GM12878 (cell line): ENCODE measurements at regions not wholly inside any gene's neighbourhood (a gene's known extent, or its start where the extent isn't known, plus 50 kb on each side); places are given as distances from the start of the nearest gene placed in this dataset.

Experiments used
- ATAC-seq: fragments of 200-7000 bp; cut with Tn5 transposase; 3 replicates; pipeline ENCODE4 v1.9.1; 2020; ENCODE audit warnings: mild to moderate bottlenecking, moderate library complexity
- BruUV-seq: library from RNA; stranded (reverse); fragments of 400-500 nt; replicated peaks from 2 replicates; lab custom pipeline; 2021; lab: Mats Ljungman, UMichigan
- CTCF ChIA-PET: fragments of 300-600 bp; sonication (Branson Sonifier 250); formaldehyde crosslinking; extraction: SDS; loops from one replicate; lab custom pipeline; 2021; ENCODE audit warnings: inconsistent platforms; lab: Yijun Ruan, JAX
- POLR2A ChIA-PET: fragments of 350-600 bp; formaldehyde crosslinking; extraction: SDS; loops from one replicate; lab custom pipeline; 2021; ENCODE audit warnings: inconsistent platforms; lab: Charles Lee
- RAD21 ChIA-PET: fragments of 300-600 bp; sonication (Branson Sonifier 250); formaldehyde crosslinking; loops from one replicate; lab custom pipeline; 2023; ENCODE audit warnings: antibody characterized with exemption; ENCODE audit not compliant: unreplicated experiment; lab: Charles Lee
- SMC1A ChIA-PET: fragments of 300-600 bp; sonication (Branson Sonifier 250); formaldehyde crosslinking; loops from one replicate; lab custom pipeline; 2023; ENCODE audit not compliant: unreplicated experiment, uncharacterized antibody; lab: Charles Lee
- DNase-seq: peaks from one replicate; pipeline ENCODE4 v3.0.0-alpha.2; 2011; ENCODE audit warnings: low read depth, low spot score
- FAIRE-seq: peaks from 3 replicates; lab custom pipeline; 2011; peaks lifted over from hg19 to GRCh38; lab: Jason Lieb, UNC
- H2AFZ ChIP-seq: 2 replicates; pipeline ENCODE4 v1.6.0; 2011; ENCODE audit warnings: low read depth, low read length, control low read depth; ENCODE audit not compliant: control insufficient read depth
- H3K27ac ChIP-seq: 2 replicates; pipeline ENCODE4 v1.5.1; 2011; ENCODE audit warnings: control low read depth; ENCODE audit not compliant: control insufficient read depth, insufficient read depth
- H3K27me3 ChIP-seq, 2 experiments: replicated peaks in 1 of 2; 2 replicates each; pipeline versions ENCODE4 v1.6.0 to v1.6.1; 2011; ENCODE audit warnings: low read length in 1 of 2; ENCODE audit not compliant: control insufficient read depth in 2 of 2, insufficient read depth in 2 of 2
- H3K36me3 ChIP-seq, 2 experiments: 2 replicates each; pipeline ENCODE4 v1.5.1; 2011; ENCODE audit warnings: low read length in 1 of 2; ENCODE audit not compliant: control insufficient read depth in 2 of 2, insufficient read depth in 2 of 2
- H3K4me1 ChIP-seq: 2 replicates; pipeline ENCODE4 v1.6.1; 2011; ENCODE audit warnings: mild to moderate bottlenecking, low read length, moderate library complexity, mixed read lengths; ENCODE audit not compliant: control insufficient read depth, insufficient read depth
- H3K4me2 ChIP-seq: 2 replicates; pipeline ENCODE4 v1.6.0; 2011; ENCODE audit warnings: control low read depth; ENCODE audit not compliant: control insufficient read depth, insufficient read depth
- H3K4me3 ChIP-seq: fragments of 200-600 bp; sonication (generic); 2 replicates; pipeline ENCODE4 v1.5.1; 2016
- H3K79me2 ChIP-seq: 2 replicates; pipeline ENCODE4 v1.6.0; 2011; ENCODE audit warnings: low read length; ENCODE audit not compliant: control insufficient read depth, insufficient read depth
- H3K9ac ChIP-seq: 2 replicates; pipeline ENCODE4 v1.8.0; 2011; ENCODE audit warnings: low read length, control low read depth, mixed read lengths; ENCODE audit not compliant: control insufficient read depth, insufficient read depth
- H3K9me3 ChIP-seq: replicated peaks from 3 replicates; pipeline ENCODE4 v1.5.1; 2011; ENCODE audit warnings: mild to moderate bottlenecking, low read length; ENCODE audit not compliant: control insufficient read depth, insufficient read depth
- H4K20me1 ChIP-seq: 2 replicates; pipeline ENCODE4 v1.6.0; 2011; ENCODE audit not compliant: control insufficient read depth, insufficient read depth
- ATF7 ChIP-seq: fragments of 450-650 bp; IDR thresholded peaks from 2 replicates; pipeline ENCODE4 v1.6.1; 2016; ENCODE audit warnings: low read depth, mild to moderate bottlenecking
- BACH1 ChIP-seq: fragments of 450-650 bp; IDR thresholded peaks from 2 replicates; pipeline ENCODE4 v1.6.1; 2017; ENCODE audit warnings: mild to moderate bottlenecking, borderline replicate concordance
- CBFB ChIP-seq: IDR thresholded peaks from 2 replicates; pipeline ENCODE4 v1.6.1; 2016; ENCODE audit warnings: antibody characterized with exemption, low read depth
- CHD2 ChIP-seq: IDR thresholded peaks from 2 replicates; pipeline ENCODE4 v1.6.1; 2011; ENCODE audit warnings: low read depth, low read length, improper control_type of control experiment, borderline replicate concordance
- CTCF ChIP-seq, 3 experiments: IDR thresholded peaks in 2 of 3; conservative IDR thresholded peaks in 1 of 3; 2 replicates each; pipeline ENCODE4 v1.5.1; 2011; ENCODE audit warnings: low read depth in 3 of 3, low read length in 3 of 3, mild to moderate bottlenecking in 3 of 3, control low read depth in 2 of 3, moderate library complexity in 2 of 3, inconsistent platforms in 1 of 3, mixed read lengths in 1 of 3; ENCODE audit not compliant: control insufficient read depth in 2 of 3, insufficient read depth in 1 of 3; ENCODE audit errors: extremely low read depth in 1 of 3
- DPF2 ChIP-seq: fragments of 450-650 bp; IDR thresholded peaks from 2 replicates; pipeline ENCODE4 v1.6.1; 2017; ENCODE audit warnings: mild to moderate bottlenecking
- E4F1 ChIP-seq: fragments of 450-650 bp; IDR thresholded peaks from 2 replicates; pipeline ENCODE4 v1.6.1; 2018; ENCODE audit warnings: borderline replicate concordance, mild to moderate bottlenecking; ENCODE audit not compliant: partially characterized antibody
- GATAD2B ChIP-seq: fragments of 450-650 bp; conservative IDR thresholded peaks from 2 replicates; pipeline ENCODE4 v1.6.1; 2017; ENCODE audit warnings: low read depth, mild to moderate bottlenecking, moderate library complexity
- HCFC1 ChIP-seq: fragments of 150-350 bp; IDR thresholded peaks from 2 replicates; pipeline ENCODE4 v1.6.1; 2014; ENCODE audit warnings: low read length
- JUND ChIP-seq: IDR thresholded peaks from 2 replicates; pipeline ENCODE4 v1.6.1; 2012; ENCODE audit warnings: low read depth, mild to moderate bottlenecking, low read length, improper control_type of control experiment, moderate library complexity
- MEF2A ChIP-seq: IDR thresholded peaks from 2 replicates; pipeline ENCODE4 v1.6.1; 2011; ENCODE audit warnings: low read depth, mild to moderate bottlenecking, low read length, moderate library complexity; ENCODE audit not compliant: insufficient read depth
- NFYB ChIP-seq: IDR thresholded peaks from 2 replicates; pipeline ENCODE4 v1.6.1; 2011; ENCODE audit warnings: low read depth, mild to moderate bottlenecking, low read length, improper control_type of control experiment, moderate library complexity; ENCODE audit not compliant: insufficient read depth
- NR2C1 ChIP-seq: fragments of 450-650 bp; IDR thresholded peaks from 2 replicates; pipeline ENCODE4 v1.6.1; 2017; ENCODE audit warnings: antibody characterized with exemption, mild to moderate bottlenecking, moderate library complexity
- POU2F2 ChIP-seq: IDR thresholded peaks from 3 replicates; pipeline ENCODE4 v1.6.1; 2011; ENCODE audit warnings: low read depth, mild to moderate bottlenecking, low read length, borderline replicate concordance
- RB1 ChIP-seq: fragments of 450-650 bp; formaldehyde crosslinking; IDR thresholded peaks from 2 replicates; pipeline ENCODE4 v1.6.1; 2017; ENCODE audit warnings: mild to moderate bottlenecking, borderline replicate concordance
- RBBP5 ChIP-seq: fragments of 200-600 bp; sonication (generic); conservative IDR thresholded peaks from 2 replicates; pipeline ENCODE4 v1.6.1; 2016
- RUNX3 ChIP-seq: IDR thresholded peaks from 2 replicates; pipeline ENCODE4 v1.6.1; 2012; ENCODE audit warnings: low read length, inconsistent platforms
- ZBTB33 ChIP-seq: fragments of 450-650 bp; IDR thresholded peaks from 2 replicates; pipeline ENCODE4 v1.6.1; 2017; ENCODE audit warnings: mild to moderate bottlenecking
- WGBS: methylation state at CpG from one replicate; pipeline ENCODE4 v1.1.6; 2016; ENCODE audit warnings: low lambda C conversion rate; ENCODE audit not compliant: insufficient replicate concordance, insufficient coverage; ENCODE audit errors: missing lambda C conversion rate; 5-methylcytosine and 5-hydroxymethylcytosine counted together
- in situ Hi-C: fragments of 300-500 bp; cut with MboI; formaldehyde crosslinking; loops from 9 replicates; pipeline ENCODE4 v1.14.3; 2018; ENCODE audit warnings: mixed read lengths
- intact Hi-C: fragments of 100-400 bp; cut with micrococcal nuclease; formaldehyde crosslinking; loops from one replicate; pipeline ENCODE4 v1.14.2; 2022; ENCODE audit not compliant: unreplicated experiment

GRCh38 chr5:120124031-120124430 lies 340.1 kb upstream of the PRR16 start:
- Histone ChIP-seq H2AFZ (no peak overlapping the region), H4K20me1 (no peaks in the 10 kb centered on the region), H3K4me2 (no peak overlapping the region), H3K4me1 (no peaks in the 10 kb centered on the region), H3K9me3 (no peaks in the 10 kb centered on the region), H3K27ac (no peak overlapping the region), H3K9ac (no peak overlapping the region), H3K27me3 (no peaks in the 10 kb centered on the region), H3K4me3 (no peak overlapping the region), H3K36me3 (no peaks in the 10 kb centered on the region), H3K79me2 (no peaks in the 10 kb centered on the region)
- RAD21 ChIA-PET, result no interaction called here
- DNase-seq, result no peak
- SMC1A ChIA-PET, result interaction anchor here (0.7 kb wide), 1 partner anchor 15 kb away, joined by 3 read pairs; no protein-coding TSS in a partner anchor
- CTCF ChIA-PET, result interaction anchor here (0.7 kb wide), 1 partner anchor 68 kb away, joined by 3 read pairs; no protein-coding TSS in a partner anchor
- POLR2A ChIA-PET, result no interaction called here
- WGBS, result 0% methylated on average over 1 of the region's 1 CpG
- BruUV-seq, result no TSS peak
- TF ChIP-seq CTCF (IDR thresholded peaks at IDR 0.05 in 2 of 3, conservative IDR thresholded peaks at IDR 0.05 in 1 of 3; ENCODE audit: control insufficient read depth in 2 of 3, extremely low read depth in 1 of 3, insufficient read depth in 1 of 3, low read depth in 3 of 3, low read length in 3 of 3), result no peak
- TF ChIP-seq E4F1, result no peak
- TF ChIP-seq GATAD2B, result no peak
- TF ChIP-seq RBBP5, result no peak
- TF ChIP-seq RUNX3, result no peak
- no peak for TF ChIP-seq JUND
- TF ChIP-seq HCFC1, result no peak
- no peak for TF ChIP-seq RB1
- TF ChIP-seq ATF7, result no peak
- no peak for TF ChIP-seq NFYB
- no peak for TF ChIP-seq CBFB
- no peak for TF ChIP-seq ZBTB33
- TF ChIP-seq NR2C1, result no peak
- no peak for TF ChIP-seq DPF2
- no peak for TF ChIP-seq MEF2A
- no peak for TF ChIP-seq BACH1
- no peak for TF ChIP-seq CHD2
- no peak for TF ChIP-seq POU2F2
- no peak for ATAC-seq
- intact Hi-C loops (no loop called here), in situ Hi-C loops (no loop called here)
- no peak for FAIRE-seq
